NOMO-1 (cell line): ENCODE measurements at regions not wholly inside any gene's neighbourhood (a gene's known extent, or its start where the extent isn't known, plus 50 kb on each side); places are given as distances from the start of the nearest gene placed in this dataset.

Experiments used
- DNase-seq, 2 experiments: peaks; one replicate each; lab custom pipeline; 2025; ENCODE audit not compliant: unreplicated experiment in 2 of 2; lab: John Stamatoyannopoulos, UW

DNA sequence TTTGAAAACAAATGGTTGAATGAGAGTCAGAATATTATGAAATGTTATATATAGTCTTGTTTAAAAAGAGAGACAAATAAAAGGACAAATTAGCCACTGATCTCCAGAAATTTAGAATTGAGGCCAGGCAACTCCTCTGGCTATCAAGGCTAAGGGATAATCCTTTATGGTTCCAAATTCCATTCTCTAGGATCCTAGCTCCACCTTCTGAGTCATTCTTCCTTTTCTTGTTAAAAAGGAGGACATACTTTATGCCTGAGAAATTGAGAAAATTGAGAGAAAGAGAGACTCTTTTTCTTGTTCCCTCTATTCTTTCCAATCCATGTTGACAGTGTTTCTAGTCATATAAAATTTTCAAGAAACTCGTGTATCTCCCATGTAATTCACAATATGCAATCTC, 1299.5 kb downstream of the FSTL5 start:
- DNase-seq: no peak

DNA sequence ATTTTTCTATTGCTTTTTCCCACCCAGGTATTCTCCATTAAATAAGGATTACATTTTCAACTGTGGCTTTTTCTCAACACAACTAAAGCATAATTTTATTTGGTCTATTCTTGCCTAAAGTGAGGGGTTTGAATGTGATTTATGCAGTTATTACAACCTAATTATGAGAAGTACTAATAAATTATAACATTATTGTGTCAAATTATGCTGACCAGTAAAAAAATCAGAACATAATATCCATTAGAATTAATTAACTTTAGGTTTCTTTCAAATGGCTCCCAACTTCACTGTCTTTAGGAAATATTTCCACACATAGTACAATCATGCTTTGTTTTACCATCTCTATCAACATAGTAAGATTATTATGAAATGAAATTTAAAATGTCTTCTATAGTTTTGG, 1293.9 kb downstream of the FSTL5 start:
- DNase-seq: no peak

DNA sequence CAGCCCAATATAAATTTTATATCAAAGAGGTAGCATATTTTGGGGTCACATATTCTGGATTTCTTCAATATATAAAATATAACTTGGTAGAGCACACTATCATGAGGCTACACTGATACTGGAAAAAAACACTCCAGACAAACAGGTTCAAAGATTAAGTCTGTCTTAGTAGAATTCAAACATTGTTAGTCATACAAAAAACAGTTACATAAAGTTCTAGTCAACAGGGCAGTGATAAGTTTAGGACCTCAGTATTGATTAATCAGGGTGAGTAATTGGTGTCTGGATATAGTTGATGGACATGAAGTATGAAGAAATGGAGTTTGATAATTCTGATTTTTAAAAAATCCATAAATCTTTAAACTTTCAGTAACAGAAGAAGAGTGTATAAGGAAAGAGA, 1291.3 kb downstream of the FSTL5 start:
- DNase-seq: no peak

DNA sequence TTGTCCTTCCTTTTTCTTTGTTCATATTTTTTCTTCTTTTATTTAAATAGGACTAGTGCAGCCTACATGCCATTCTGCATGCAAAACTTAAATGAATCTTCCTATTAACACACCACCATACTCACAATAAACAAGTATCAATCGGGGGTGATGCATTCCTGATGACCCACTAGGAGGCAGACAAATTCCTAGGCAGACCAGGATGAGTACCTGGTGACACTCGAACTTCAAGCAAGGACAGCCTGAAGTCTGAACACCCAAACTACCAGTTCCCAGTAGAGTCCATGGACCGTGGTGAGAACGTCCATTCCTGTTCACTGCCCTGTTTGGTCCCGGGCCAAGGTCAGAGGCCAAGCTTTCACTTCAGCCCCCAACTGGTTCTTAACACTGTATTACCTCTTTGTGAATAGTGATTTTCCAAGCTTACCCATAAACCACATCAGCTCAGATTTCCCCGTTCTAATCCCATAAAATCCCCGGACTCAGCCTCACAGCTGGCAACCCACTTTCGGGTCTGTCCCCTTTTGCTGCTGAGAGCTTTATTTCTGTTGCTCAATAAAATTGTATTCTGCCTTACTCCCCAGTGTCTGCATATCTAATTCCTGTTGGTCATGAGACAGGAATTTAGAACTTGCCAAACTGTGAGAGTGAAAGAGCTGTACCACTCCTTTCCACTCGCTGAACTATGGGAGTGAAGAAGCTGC, 1286.6 kb downstream of the FSTL5 start:
- no peak for DNase-seq

DNA sequence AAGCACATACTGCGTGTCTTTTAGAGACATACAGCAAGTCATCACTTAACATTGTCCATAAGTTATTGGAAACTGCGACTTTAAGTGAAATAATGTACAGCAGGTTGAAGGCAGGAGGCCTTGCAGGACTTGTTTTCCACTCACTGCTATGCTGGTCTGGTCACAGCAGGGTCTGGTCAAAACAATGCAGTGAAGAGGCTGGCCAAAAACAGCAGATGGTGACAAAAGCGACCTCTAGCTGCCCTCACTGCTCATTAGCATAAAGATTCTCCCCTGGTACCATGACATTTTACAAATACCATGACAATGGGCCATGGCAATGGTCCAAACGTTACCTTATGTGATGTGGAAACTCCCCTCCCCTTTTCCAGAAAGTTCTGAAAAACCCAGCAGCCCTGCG, 1283.6 kb downstream of the FSTL5 start:
- no peak for DNase-seq

DNA sequence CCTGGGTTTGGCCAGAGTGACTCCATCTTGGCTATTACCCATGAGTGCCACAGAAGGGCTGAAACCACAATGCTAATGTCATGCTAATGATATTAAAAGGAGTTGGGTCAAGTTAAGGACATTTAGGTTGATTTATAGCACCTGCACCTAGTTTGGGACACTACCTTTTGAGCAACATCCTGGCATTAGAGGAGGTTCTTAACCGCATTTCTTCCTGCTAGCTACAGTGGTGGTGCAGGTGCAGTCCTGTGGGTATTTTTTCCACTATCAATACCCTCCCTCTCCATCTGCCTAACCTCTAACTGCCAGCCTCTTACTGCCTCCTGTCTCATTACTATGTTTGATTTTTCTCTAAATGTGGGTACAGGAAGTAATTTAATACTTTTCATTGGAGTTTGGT, 1276.1 kb downstream of the FSTL5 start:
- no peak for DNase-seq

DNA sequence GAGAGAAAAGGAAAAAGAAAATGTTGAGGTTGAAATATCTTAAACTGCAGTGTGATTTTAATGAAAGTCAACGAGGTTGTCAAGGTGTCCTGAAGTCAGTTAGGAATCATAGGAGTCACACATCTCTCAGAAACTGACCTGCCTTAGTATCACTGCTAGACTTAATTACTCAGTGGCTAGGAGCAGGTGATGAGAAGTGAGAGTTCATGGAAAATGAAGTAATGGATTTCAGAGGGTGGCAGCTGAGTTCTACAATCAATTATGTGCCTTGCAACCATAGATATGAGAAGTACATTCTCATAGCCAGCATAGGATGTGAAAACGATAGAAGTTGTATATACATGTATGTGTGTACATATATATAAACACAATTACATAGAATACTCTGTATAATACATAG, 1269.7 kb downstream of the FSTL5 start:
- no peak for DNase-seq

DNA sequence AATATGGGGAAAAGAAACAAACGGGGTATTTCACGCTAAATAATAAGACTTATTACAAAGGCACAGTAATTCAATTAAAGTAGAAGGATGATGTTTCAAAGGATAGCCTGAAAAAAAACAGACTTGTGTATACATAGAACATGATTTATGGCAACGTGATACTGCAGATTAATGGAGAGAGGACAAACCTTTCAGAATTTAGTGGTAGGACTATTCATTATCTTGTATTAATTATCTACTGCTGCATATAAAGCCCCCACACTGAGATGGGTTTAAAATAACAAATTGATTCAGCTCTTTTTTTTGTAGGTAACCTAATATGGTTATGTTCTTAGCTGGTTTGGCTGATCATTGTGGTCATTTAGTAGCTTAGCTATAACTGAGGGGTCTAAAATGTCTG, 1269.0 kb downstream of the FSTL5 start:
- no peak for DNase-seq

DNA sequence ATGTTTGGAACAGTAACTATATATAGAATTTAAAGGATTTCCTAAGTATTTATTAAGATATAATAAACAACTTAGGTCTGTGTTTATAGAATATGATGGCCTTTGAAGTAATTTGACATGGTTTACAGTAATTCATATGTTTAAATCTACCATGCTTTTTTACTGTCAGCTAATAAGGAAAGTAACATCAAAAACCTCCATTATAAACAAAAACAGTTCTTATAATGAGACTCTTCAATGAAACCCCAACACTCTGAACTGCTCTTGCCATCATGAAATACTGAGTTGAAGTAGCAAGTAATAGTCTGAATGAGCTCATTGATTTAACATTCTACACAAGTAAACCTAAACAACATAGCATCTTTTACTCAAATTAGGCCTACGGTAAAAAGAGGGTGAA, 1236.5 kb downstream of the FSTL5 start:
- DNase-seq: no peak

DNA sequence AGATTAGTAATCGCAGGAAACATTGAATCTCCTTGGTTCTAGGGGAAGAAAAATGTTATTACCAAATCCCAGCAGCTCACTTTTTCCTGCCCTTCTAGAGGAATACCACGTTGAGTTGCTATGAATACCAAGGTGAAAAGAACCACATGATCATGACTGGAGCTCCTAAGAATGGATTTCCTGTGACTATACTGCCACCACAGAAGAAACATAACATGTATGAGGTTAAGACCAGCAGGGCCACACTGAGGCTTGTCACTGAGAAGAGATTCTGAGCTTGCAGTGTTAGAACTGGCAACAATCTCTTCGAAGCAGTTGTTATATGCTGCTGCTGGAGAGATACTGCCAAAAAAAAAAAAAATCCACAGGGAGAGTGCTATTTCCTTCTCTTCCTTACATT, 1235.3 kb downstream of the FSTL5 start:
- DNase-seq: no peak

DNA sequence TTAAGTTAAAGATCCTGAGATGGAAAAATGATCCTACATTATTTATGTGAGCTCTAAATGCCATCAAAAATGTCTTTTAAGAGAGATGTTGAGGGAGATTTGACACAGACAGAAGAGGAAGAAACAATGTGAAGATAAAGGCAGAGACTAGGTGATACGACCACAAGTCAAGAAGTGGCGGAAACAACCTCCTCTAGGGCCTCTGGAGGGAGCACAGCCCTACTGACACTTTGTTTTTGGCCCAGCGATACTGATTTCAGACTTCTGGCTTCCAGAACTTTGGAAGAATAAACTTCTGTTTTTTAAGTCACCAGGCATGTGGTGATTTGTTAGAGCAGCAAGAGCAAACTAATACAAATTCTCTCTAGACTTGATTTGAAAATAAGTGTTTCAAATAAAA, 1216.1 kb downstream of the FSTL5 start:
- DNase-seq: no peak

DNA sequence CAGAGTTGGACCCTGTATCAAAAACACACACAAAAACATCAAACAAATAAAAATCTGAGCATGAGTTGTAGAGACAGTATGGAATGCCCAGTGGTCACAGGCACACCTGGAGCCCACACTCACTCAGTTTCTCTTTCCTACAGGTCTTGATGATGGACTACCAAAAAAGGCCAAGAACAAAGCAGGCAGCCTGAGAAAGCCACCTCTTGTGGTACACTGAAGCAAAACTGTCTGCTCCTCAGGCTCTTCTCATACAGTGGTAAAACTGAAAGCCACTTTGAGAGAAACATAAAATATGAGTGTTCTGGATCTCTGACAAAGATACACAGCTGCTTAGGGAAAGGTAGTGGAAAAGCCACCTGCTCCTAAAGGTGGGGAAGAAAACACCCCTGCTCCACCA, 1206.9 kb downstream of the FSTL5 start:
- DNase-seq: no peak

DNA sequence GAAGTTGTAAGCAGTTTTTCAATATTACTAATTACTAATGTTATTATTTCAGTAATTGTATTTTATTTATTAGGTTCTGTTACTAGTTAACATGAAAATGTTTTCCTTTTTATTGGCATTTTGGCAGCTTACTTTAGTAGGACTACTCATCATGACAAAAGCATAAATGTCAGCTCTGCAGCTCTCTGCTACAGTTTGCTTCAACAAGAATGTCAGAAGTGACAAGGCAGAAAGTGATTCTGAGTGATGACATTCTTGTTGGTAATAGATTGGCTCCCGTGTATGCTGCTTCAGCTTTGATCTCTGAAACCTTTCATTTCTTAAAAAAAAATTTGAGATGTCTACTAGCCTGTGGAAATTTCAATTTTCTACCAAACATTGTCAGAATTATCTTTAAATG, 1193.9 kb downstream of the FSTL5 start:
- no peak for DNase-seq

DNA sequence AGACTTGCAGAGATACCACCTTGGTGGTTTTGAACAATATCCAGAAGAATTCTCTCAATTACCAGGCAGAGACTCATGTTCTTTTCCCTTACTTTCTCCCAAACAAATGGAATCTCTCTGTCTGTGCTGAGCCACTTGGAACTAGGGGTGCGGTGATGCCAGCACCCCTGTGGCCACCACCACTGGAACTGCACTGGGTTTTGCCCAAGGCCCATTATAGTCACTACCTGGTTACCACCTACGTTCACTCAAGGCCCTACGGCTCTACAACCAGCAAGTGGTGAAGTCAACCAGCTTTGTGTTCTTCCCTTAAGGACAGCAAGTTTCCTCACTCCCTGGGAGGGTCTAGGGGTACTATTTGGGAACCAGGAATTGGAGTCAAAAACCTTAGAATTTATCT, 1183.7 kb downstream of the FSTL5 start:
- no peak for DNase-seq

DNA sequence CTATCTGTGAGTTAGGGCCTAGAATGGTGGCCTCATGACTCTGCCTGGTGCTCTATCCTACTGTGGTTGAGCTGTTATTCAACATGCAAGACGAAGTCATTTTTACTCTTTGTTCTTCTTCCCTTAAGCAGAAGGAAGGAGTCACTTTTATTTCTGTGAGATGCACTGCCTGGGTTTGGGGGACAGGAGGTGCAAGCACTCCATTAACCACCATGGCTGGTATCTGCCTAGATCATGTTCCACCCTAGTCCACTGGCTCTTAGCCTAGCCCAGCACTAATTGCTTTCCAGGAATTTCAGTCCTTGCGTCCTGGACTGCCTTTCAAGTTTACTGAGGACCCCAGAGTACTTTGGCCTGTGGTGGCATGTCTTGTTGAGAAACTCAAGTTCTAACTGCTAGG, 1182.7 kb downstream of the FSTL5 start:
- DNase-seq: no peak

DNA sequence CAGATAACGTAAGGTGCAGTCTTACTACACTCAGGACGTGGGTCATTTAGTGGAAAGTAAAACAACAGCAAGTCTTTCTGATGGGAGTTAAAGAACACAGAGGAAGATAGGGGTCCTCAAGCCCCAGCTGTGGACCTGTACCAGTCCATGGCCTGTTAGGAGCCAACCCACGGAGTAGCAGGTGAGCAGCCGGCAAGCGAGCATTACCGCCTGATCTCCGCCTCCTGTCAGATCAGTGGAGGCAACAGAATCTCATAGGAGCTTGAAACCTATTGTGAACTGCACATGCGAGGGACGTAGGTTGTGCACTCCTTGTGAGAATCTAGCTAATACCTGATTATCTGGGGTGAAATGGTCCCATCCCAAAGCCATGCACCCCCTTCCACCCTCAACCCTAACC, 1180.8 kb downstream of the FSTL5 start:
- no peak for DNase-seq

DNA sequence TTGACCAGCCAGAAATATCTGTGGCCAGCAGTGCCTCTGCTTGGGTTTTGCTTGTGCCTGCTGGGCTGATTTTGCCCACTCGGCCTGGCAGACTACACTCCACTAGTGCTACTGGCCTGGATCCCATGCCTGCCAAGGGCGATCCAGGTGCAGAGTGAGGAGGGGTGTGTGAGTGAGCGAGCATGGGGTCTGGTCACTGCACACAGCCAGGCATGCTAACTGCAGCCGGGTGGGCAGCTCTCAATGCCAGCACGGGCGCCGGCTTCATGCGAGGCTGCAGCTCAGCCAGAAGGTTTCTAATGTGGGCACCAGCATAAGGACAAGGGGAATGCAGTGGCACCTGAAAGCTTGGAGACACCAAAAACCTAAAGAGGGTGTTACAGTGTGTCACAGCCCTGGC, 1161.4 kb downstream of the FSTL5 start:
- DNase-seq: no peak

DNA sequence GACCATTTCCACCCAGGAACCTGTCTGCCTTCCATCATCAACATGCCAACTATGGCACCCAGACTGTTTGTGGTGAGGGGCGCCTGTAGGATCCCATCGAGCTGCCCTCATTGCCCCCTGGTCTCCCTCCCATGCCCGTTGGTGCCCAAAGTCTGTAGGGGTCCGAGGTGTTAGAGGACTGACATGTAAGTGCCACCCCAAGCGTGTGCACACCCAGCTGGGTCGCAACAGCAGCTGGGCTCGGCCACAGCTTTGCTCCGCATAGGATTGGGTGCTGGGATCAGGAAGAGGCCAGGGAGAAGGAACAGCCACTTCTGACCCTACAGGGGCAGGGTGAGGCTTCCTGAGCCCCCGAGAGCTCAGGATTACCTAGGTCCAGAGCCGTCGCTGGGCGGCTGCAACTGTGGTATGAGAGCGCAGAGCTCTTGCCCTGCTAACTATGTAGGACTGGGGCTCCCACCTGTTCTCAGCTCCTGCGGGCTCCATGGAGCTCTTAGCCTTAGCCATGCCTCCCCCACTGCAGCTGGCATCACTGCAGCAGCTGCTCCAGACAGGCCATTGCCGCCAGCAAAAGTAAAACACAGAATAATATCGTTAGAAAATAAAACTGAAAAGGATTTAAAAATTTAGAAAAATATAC, 1160.3 kb downstream of the FSTL5 start:
- no peak for DNase-seq

DNA sequence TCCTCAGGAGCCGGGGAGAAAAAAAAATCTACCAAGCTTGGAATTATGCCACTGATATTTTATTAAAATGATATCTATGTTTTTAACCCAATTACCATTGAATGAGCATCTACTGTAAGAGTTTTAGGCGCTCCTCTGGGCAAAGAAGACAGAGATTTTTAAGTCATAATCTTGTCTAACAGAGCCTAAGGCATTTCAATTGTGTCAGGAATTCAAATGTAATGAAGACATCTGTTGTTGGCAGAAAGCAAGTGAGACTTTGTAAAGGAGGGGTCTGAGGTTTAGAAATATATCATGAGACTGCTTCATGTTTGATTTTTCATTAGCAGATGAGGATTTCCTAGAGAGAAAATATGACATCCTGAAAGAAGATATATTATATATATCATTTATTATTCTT, 1158.1 kb downstream of the FSTL5 start:
- DNase-seq: no peak

DNA sequence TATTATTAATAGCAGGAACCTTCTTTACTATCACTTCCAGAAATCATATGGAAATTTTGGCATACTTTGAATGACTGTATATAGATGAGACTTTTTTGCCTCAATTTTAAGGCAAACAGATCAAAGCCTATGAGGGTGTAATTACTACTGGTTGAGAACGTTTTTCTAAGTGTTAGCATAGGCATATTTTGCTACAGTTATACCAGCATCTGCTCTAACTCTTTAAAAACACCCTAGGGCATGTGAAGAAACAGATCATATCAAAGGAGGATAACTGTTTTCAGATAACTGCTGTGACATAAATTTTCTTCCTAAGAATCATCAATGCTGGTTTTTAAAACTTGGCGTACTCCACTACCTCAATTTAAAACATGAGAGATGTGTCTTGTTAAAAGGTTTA, 1155.3 kb downstream of the FSTL5 start:
- DNase-seq: no peak

DNA sequence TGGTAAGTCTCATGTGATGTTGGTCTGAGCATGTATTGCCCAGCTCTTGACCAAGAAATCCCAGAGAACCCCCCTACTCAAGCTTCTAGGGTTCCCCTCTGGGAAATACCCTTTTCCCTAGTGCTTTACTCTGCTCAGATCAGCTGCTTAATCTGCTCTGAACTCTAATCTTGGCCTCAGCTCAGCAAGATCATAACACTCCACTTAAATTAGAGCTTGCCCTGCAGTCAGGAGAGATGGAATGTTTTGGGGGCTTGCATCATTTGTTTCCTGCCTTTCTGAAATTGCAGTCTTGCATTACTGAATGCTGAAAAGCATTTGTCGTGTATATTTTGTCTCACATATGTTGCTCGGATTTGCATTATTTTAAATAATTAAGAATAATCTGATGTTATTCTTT, 1153.6 kb downstream of the FSTL5 start:
- no peak for DNase-seq
